A172 (cell line): ENCODE measurements at regions not wholly inside any gene's neighbourhood (a gene's known extent, or its start where the extent isn't known, plus 50 kb on each side); places are given as distances from the start of the nearest gene placed in this dataset.

Experiments
- DNase-seq: peaks from one replicate; pipeline ENCODE4 v3.0.0-alpha.2; 2015; ENCODE audit warnings: low spot score

GRCh38 chr4:115343171-115343570, 229.8 kb upstream of the NDST4 start:
- DNase-seq: no peak

DNA sequence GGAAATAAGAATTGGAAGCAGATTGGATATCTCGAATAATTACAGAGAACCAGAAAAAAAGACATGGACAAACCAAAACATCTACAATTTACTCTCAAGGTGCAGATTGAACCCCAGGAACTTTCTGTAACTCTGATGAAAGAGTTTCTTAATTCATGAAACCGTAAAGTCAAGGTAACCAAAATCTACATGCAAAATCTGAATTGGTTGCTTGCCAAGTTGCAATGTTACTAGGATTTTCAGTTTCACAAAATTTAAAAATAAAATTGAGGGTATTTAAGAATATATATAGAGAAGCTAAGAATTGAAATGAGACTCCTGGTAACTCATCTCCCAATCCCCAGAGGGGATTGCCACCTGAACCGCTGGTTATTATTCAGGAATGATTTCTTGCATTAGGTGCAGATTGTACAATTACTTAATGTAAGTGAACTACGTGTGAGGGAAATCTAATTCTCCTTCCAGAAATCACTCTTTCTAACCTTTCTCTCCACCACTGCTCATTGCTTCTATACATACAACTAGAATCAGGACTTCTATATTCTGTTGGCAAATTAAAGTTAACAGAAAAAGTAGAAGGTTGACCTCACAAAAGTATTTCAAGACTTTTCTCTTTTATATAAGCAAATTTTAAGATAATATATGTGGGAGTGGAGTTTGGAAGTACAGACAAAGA, 221.5 kb upstream of the NDST4 start:
- no peak for DNase-seq

DNA sequence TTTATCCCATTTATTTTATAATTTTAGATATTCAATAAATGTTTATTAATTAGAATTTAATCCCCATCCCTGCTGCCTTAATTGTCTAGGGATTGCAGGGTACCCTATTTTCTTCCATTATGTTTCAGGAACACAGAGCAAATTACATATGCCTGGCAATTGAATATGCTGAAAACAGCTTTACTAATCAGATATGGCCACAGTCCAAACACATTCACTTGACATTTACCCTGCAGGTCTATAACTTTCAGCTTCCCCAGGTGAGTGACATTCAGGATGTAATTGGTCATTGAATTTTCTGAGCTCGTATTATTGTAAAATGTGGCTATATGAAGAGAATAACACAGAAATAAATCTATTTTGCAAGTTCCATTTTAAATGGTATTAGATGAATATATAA, 218.7 kb upstream of the NDST4 start:
- DNase-seq: no peak

DNA sequence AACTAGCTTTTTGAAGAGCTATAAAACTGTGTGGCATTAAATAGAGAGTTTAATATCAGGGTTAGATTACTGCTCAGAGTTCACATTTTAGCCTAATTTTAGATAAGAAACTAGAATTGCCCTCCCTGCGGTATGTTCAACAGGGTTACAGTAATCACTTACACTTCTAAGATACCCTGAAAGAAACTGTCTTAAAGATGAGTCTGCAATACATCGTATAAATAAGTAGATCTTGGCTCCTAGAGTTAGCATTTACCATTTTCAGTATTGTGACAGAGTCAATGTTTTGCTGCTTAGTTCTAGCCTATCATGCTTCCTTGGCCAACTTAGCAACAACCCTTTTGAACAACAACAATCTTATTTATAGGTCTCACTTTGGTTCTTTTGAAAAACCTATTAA, 217.8 kb upstream of the NDST4 start:
- no peak for DNase-seq

DNA sequence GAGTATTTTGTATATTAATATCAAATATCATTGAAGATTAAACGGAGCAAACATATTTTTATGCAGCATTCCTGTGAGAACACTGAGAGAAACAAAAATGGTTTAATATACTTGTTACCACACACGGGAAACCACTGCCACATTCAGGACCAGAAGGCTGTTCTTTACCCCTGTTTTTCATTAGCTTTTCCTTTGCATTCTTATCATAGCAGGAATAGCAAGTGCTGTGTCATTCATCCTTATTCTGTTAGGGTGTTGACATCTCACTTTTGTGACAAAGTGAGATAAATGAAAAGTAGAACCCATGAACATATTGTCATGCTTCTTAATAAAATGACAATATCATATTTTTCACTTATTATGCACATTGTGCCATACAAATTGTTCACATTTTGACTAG, 212.4 kb upstream of the NDST4 start:
- DNase-seq: peak; percentile 8

GRCh38 chr4:115323106-115323707, 209.8 kb upstream of the NDST4 start:
- no peak for DNase-seq

- DNase-seq: no peak
Measured at GRCh38 chr4:115315182-115315581, 201.8 kb upstream of the NDST4 start.

DNA sequence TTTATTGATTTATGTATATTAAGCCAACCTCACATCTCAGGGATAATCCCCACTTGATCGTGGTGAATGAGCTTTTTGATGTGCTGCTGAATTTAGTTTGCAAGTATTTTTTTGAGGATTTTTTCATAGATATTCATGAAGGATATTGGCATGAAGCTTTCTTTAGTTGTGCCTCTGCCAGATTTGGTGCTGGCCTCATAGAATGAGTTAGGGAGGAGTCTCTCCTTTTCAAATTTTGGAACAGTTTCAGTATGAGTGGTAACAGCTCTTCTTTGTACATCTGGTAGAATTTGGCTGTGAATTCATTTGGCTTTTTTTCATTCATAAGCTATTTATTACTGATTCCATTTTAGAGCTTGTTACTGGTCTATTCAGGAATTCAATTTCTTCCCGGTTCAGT, 197.2 kb upstream of the NDST4 start:
- no peak for DNase-seq

GRCh38 chr4:115294717-115295116, 181.3 kb upstream of the NDST4 start:
- DNase-seq: no peak

- DNase-seq: no peak
Measured at GRCh38 chr4:115293093-115293462, 179.7 kb upstream of the NDST4 start.

DNA sequence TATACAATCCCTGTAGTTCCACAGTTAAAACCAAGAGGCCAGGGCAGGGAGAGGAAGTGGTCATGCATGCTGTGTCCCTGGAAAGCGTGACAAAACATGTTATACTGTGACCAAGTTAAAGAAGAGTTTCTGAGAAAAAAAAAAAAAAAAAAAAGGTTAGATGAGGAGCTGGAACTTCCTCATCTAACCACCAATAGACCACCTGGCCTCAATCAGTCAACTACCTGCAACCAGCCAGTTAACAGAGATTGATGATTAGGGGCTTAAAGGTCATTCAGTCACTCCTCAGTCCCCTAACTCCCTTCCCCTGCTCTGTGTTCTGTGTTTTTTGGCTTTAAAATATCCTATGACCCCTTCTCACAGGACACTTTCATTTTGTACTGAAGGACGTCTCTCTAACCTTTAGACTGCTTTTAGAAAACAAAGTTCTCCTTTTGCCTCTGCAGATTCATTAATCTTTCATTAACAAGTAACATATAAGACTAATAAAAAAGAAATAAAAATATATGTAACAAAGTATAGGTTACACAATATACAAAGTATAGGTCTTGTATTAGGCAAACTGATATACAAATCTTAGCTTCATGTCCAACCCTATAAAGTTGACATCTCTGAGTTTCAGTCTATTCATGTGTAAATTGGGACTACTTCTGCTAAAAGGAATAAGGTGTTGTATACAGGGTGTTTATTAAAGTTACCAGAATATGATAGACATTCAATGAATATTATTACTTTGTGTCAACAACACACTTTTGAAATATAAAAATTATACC, 179.1 kb upstream of the NDST4 start:
- DNase-seq: no peak

- DNase-seq: no peak
Measured at GRCh38 chr4:115287426-115287825, 174.0 kb upstream of the NDST4 start.

- DNase-seq: no peak
Measured at GRCh38 chr4:115279330-115279729, 165.9 kb upstream of the NDST4 start.

GRCh38 chr4:115278830-115279229, 165.4 kb upstream of the NDST4 start:
- no peak for DNase-seq

DNA sequence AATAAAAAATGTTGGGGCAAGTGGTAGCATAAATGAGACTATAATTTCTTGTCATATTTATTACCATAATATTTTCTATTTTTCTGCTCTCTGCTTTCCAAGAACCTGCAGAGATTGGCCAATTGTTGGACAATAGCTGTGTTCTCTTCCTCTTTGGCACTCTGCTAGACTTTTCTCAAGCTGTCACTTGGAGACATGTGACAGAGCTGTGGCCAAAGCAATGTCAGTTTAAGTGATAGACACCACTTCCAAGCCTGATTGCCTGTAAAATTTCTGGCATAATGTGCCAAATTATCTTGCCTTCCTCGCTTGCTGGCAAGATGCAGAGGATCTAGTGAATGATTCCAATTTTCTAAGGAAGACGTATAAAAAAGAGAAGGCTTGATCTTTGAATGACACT, 162.2 kb upstream of the NDST4 start:
- DNase-seq: no peak

DNA sequence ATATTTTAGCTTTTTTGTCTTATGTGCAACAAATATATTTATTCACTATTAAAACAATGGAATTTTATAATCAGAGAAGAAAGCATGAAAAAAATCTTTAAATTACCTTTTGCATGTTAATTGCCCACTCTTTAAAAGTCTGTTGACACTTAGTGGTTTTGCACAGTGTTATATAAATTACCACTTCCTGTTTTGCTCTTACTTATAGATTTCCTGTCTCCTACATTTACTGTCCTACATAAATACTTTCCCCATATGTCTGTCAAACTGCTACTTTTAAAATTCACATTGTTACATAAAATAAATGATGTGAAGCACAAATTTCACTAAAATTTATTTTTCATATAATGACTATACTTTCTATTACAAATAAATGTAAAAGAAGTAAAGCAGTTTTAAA, 161.1 kb upstream of the NDST4 start:
- no peak for DNase-seq

DNA sequence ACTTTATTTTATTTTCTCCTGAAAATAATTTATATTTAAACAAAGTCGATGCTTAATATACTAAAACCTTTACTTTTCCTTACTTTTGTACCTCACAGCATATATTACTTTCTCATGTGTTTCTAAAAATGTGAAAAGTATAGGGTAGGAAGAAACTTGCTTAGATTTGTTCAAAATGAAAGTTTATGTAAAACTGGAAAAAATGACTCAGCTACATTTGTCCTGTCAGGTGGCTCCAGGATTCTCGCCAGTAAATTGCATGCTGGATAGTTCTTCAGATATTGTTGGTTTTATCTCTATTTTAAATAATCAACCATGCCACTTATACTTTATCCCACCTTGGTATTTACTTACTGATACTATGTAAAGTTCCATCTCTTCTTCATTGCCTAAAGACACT, 159.2 kb upstream of the NDST4 start:
- DNase-seq: peak; percentile 14

DNA sequence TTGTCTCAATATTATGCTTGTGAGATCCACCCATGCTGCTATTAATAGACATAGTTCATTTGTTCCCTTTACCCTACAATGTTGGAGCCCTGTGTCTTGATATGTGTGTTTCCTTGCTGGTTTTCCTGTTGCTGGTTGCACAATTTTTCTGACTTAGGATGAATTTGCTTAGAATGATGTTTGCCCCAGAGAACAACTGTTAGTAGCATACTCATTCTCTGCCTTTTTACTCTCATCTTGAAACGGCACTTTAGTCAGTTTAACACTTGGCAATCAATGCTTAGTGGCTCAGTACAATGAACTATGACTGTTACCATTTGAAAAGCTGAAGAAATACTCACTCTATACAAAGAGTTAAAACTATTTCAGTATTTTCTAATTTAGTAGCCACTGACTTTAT, 158.8 kb upstream of the NDST4 start:
- DNase-seq: no peak

- no peak for DNase-seq
Measured at GRCh38 chr4:115260195-115260594, 146.8 kb upstream of the NDST4 start.

DNA sequence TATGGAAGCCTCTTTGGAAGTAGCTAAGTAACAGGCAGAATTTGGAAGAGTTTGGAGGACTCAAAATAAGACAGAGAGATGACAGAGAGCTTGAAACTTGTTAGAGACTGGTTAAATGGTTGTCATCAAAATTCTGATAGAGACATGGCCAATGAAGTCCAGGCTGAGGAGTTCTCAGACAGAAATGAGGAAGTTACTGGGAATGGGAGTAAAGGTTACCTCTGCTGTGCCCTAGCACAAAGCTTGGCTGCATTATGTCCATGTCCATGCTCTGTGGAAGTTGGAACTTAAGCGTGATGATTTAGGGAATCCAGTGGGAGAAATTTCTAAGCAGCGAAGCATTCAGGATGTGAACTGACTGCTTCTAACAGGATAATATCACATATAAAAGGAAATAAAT, 146.2 kb upstream of the NDST4 start:
- no peak for DNase-seq

GRCh38 chr4:115249808-115250207, 136.4 kb upstream of the NDST4 start:
- DNase-seq: peak; percentile 13

- peak; percentile 29 for DNase-seq
Measured at GRCh38 chr4:115234405-115235093, 121.1 kb upstream of the NDST4 start.

DNA sequence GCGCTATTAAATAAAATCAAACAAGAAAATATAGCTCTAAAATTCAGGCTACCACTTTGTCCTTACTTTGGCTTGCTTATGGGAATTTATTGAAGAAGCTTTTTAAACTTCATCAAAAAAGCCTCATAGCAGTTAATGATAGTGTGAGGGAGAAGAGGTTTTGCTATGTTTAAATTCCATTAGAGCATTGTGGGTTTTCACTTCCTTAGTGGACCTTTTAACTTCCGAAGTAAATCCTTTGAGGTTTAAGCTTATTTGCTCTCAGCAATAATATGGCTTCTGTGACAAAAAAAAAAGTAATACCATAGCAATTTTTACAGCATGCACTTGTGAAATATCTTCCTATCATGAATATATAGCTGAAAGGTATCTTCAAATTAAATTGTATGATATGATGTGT, 120.2 kb upstream of the NDST4 start:
- no peak for DNase-seq
